HEK293T (cell line): ENCODE measurements at regions not wholly inside any gene's neighbourhood (a gene's known extent, or its start where the extent isn't known, plus 50 kb on each side); places are given as distances from the start of the nearest gene placed in this dataset.

ENCODE experiments used
- ARNT ChIP-seq: fragments of 450-650 bp; IDR thresholded peaks from 2 replicates; pipeline ENCODE4 v1.6.1; 2017; ENCODE audit warnings: mild to moderate bottlenecking
- CTBP1 ChIP-seq: fragments of 450-650 bp; IDR thresholded peaks from 2 replicates; pipeline ENCODE4 v1.6.1; 2016; ENCODE audit warnings: borderline replicate concordance
- ELF4 ChIP-seq: fragments of 450-650 bp; IDR thresholded peaks from 2 replicates; pipeline ENCODE4 v1.6.1; 2017; ENCODE audit warnings: antibody characterized with exemption
- L3MBTL2 ChIP-seq: fragments of 450-650 bp; conservative IDR thresholded peaks from 2 replicates; pipeline ENCODE4 v1.6.1; 2016; ENCODE audit warnings: mild to moderate bottlenecking
- LEF1 ChIP-seq: fragments of 450-650 bp; IDR thresholded peaks from 2 replicates; pipeline ENCODE4 v1.6.1; 2017; ENCODE audit warnings: mild to moderate bottlenecking, borderline replicate concordance
- NFRKB ChIP-seq: fragments of 450-650 bp; IDR thresholded peaks from 2 replicates; pipeline ENCODE4 v1.6.1; 2016; ENCODE audit warnings: mild to moderate bottlenecking, moderate library complexity
- SP1 ChIP-seq: fragments of 450-650 bp; IDR thresholded peaks from 2 replicates; pipeline ENCODE4 v1.6.1; 2017
- ZNF384 ChIP-seq: fragments of 450-650 bp; IDR thresholded peaks from 2 replicates; pipeline ENCODE4 v1.6.1; 2016

GRCh38 chr4:26214994-26215393, 105.8 kb upstream of the RBPJ start:
- TF ChIP-seq ELF4 (no peak), ZNF384 (no peak), SP1 (no peak), L3MBTL2 (no peak), LEF1 (no peak), NFRKB (no peak), ARNT (no peak), CTBP1 (no peak)
